C4-2B (cell line): ENCODE measurements at regions not wholly inside any gene's neighbourhood (a gene's known extent, or its start where the extent isn't known, plus 50 kb on each side); places are given as distances from the start of the nearest gene placed in this dataset.

Experiments used
- CTCF ChIP-seq: fragments of 450-650 bp; conservative IDR thresholded peaks from 2 replicates; pipeline ENCODE4 v1.5.1; 2017; ENCODE audit warnings: mild to moderate bottlenecking
- ZFX ChIP-seq: fragments of 450-650 bp; IDR thresholded peaks from 2 replicates; pipeline ENCODE4 v1.6.1; 2017

- TF ChIP-seq CTCF (no peak), ZFX (no peak)
Measured at GRCh38 chr2:47964277-47964676, 58.0 kb upstream of the FBXO11 start.
